Neural progenitor cell (in vitro differentiated cells): ENCODE measurements at regions not wholly inside any gene's neighbourhood (a gene's known extent, or its start where the extent isn't known, plus 50 kb on each side); places are given as distances from the start of the nearest gene placed in this dataset.

Experiments
- CTCF ChIP-seq: fragments of 200-600 bp; sonication (generic); IDR thresholded peaks from 2 replicates; pipeline ENCODE4 v1.5.1; 2017; ENCODE audit warnings: antibody characterized with exemption, mild to moderate bottlenecking
- EZH2 ChIP-seq: fragments of 200-600 bp; sonication (generic); IDR thresholded peaks from 2 replicates; pipeline ENCODE4 v1.6.1; 2017; ENCODE audit warnings: antibody characterized with exemption, mild to moderate bottlenecking, moderate library complexity
- EZH2phosphoT487 ChIP-seq: fragments of 200-600 bp; sonication (generic); IDR thresholded peaks from 2 replicates; pipeline ENCODE4 v1.6.1; 2017; ENCODE audit warnings: antibody characterized with exemption

DNA sequence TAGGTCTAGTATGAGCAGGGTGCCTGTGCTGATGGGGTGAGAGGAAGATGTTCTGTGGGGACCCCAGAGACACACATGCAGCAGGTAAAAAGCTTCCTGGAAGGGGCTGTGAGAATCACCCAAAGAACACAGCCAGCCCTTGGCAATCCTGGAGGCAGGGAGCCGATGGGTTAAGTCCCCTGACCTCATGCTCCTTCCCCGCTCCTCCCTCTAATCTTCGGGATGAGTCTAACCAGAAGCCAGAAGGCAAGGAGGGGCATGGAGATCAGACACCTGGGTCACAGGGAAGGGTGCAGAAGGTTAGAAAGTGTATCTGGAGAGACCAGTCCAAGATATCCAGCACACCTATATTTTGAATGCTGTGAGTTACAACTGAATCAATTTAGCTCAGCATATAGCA lies 274.1 kb upstream of the PAPPA start:
- TF ChIP-seq CTCF (no peak), EZH2 (no peak), EZH2phosphoT487 (no peak)
